GM04503 (cell line): ENCODE measurements at regions not wholly inside any gene's neighbourhood (a gene's known extent, or its start where the extent isn't known, plus 50 kb on each side); places are given as distances from the start of the nearest gene placed in this dataset.
A peak's percentile ranks its signal among the peaks of the same experiment; 100 is the strongest.

Experiments used
- DNase-seq: peaks from one replicate; pipeline ENCODE4 v3.0.0-alpha.2; 2012; ENCODE audit warnings: low read depth

DNA sequence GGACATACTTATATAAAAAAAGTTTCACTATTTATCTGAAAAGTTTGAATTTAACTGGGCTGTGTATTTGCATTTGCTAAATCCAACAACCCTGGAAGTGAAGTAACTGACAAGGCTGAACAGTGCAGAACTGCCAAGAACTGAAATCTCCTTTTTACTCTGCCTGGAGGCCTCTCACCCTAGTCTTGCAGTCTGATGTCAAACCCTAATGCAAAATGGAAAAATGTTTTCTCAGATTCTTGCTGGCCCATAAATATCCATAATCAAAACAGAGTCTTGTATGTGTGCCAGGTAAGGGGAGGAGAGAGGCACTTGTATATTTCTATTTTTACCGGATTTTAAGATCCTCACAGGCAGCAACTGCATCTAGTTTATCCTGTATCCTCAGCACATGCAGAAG lies 432.7 kb upstream of the KLF4 start:
- no peak for DNase-seq

DNA sequence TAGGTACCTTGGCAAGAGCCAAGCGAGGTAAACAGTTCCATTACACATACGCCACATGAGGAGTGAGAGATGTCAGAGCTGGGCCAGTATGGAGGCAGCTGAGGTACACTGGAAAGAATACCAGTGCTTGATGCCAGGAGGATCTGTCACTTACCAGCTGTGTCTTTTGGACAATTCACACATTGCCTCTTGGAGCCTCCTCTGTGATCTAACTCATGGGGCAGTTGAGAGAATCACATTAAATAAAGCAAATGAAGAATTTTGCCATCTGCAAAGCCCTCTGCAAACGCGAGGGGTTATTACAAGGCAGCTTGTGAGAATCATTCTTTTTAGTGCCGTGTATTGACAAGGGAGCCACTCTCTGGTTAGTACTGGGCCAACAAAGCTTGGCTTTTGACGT lies 429.7 kb upstream of the KLF4 start:
- DNase-seq: no peak

DNA sequence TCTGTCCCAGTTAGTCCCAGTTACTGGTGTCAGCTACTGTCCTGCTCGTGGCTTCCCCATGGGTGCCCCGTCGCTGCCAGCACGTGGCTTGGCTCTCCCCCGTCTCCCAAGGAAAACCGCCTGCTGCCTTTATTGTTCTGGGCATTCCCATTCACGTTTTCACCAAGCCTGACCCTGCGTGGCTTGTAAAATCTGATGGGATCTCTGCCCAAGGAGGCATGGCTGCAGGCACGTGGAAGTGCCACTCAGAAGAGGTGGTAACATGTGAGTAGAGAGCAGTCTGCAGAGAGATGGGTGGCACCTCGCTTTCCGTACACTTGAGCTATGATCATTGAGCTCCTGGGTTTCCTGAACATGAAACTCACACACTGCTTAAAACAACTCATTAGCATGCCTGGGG lies 429.2 kb upstream of the KLF4 start:
- DNase-seq: no peak

DNA sequence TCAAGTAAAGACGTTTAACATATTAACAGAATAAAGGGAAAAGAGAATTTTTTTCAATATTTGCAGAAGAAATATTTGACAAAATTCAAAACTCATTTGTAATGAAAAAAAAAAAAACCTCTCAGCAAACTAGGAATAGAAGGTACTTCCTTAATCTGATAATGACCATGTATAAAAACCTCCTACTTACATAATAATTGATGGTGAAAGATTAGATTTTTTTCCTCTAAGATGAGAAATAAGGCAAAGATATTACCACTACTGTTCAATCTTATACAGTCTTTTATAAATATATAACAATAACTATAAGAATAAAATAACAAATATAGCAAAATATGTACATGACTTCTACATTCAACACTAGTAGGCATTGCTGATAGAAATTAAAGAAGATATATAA lies 424.6 kb upstream of the KLF4 start:
- no peak for DNase-seq

DNA sequence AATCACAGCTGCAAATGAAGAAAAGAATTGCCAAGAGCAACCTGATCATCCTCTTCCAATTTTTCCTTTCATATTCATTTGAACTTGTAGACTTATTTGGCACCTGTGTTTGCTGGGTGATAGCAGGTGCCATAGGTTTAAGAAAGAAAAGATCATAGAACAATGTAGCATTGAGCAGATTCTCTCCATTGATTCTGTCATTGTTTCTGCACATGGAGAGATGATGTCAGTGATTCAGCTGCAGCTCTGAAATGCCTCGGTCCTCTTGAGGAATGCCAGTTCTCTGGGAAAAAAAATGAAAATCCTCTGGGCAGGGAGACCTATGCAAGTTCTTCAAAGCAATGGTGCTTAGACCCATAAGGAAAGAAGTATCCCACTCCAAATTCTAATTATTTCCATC lies 418.1 kb upstream of the KLF4 start:
- no peak for DNase-seq

DNA sequence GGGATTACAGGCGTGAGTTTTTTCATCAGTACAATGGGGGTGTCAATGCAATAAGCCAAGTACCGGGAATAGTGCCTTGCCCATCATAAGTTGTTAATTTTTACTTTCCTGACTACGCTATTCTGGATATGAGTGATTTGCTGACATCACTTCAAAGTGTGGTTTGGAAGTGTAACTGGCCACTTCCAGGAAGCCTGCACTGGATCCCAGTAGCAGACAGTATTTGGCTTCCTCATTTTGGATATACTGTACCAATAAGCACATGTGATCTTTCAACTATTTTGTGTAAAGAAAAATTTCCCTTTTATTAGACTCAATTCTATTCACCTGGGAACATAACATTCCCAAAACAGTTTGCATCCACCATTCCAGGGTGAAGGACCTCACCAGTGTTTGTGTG lies 417.7 kb upstream of the KLF4 start:
- DNase-seq: no peak

DNA sequence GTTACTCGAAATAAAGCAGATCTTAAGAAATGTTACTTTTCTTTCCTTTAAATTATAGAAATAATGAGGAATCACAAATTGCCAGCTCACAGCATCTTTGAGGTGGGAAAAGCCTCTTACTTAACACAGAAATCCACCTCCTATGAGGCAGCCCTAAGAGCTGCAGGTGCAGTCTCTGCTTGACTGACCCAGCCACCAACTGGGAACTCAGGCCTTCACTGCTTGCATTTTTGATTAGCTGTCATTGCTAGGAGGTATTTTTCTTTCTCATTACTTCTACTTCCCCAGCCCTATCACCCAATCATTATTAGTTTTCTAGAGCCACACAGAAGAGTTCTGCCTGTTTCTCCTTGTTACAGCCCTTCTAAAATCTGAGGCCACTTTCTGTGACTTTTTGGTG lies 416.5 kb upstream of the KLF4 start:
- no peak for DNase-seq

DNA sequence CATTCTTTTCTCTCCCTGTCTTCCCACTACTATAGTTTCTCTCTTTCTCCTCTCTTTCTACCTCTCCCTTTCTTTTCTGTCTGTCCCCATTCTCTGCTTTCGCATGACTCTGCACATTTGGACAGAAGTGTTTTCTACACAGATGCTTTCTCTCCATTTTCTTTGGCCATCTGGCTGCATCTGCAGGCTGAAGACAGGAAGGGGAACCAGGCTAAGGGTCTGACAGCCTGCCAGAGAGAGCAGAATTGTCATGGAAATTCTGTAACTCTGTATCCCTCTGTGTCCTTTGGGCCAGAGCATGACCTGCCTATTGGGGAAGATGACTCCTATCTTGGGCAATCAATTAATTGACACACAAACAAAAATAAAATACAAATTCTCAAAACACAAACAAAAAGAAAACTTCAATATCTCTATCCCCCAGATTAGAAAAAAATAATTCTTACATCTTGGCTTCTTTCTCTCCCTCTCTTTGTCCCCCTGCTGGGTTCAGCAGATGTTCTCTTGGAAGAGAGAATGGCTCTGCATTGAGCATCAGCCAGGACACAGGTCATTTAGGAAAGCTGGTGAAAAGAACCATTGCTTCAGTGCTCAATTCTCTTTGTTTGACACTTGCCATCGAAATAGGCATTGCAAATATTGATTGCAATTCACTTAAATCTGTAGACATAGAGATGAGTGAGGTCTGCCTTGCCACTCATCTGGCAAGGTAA lies 415.9 kb upstream of the KLF4 start:
- no peak for DNase-seq

DNA sequence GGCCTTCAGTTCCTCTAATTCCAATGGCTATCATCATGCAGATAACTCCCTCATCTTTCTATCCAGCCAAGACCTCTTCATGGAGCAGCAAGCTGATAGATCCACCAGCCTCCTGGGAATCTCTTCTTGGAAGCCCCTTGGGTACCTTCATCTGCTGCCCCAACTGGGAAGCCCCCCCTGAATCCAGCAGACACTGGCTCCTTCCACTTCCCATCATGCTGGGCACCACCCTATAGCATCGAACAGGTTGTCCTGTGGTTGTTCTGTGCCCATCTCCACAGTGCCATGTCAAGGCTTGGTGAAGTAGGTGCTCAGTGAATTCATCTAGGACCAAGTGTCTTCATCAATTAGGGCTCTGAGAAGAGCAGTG lies 410.4 kb upstream of the KLF4 start:
- DNase-seq: no peak

DNA sequence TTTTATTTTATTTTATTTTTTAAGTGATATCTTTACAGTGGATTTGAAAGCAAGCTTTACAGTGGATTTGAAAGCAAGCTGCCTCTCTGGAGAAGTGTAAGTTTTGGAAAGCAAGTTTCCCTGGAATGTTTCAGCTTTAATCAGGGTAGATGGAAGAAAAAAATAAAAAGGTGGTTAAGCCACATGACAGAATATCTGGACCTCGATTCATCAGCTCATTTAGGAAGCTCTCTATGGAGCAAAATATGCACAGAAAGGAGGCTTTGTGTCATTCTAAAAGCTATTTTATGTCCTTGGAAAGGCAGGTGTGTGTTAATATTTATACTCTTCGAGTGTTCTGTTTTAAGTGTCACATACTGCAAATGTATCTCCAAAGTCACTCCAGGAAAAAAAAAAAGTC lies 409.2 kb upstream of the KLF4 start:
- no peak for DNase-seq

DNA sequence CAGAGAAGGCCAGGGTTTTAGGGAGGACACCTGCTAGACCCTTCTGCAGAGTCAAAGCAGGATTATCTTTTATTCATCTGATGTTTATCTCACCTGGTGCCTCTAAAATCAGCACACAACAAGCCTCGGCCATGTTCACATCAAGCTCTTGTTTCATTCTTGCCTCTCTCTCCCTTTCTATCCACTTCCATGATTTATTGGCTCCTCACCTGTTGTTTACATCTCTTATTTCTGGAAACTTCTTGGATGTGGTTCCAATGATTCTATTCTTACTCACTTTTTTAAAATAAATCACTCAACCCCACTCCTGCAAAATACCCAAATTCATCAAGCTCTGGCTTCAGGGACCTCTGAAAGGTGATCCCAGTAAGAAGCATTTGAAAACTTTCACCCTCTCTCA lies 407.0 kb upstream of the KLF4 start:
- no peak for DNase-seq

DNA sequence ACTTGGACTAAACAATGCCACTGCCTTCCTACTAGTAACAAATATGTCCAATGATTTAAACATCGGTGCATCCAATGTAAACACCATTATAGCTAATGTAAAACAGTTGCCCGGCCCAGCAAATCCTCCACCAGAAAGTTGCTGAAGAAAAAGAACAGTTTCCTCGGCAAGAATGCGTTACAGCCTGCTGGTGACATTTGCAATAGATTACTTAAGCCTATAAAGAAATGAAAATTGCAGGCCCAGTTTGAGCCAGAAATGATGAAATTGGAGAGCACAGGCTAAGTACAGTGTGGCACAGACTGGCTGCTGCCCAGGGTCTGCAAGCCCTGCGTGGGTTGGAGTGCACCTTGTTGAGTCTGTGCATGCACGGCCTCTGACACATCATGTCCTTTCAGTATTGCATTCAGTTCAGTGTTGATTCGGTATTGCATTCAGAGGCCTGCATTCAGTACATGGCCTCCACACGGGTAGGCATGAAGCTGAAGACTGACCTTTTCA lies 406.0 kb upstream of the KLF4 start:
- no peak for DNase-seq

DNA sequence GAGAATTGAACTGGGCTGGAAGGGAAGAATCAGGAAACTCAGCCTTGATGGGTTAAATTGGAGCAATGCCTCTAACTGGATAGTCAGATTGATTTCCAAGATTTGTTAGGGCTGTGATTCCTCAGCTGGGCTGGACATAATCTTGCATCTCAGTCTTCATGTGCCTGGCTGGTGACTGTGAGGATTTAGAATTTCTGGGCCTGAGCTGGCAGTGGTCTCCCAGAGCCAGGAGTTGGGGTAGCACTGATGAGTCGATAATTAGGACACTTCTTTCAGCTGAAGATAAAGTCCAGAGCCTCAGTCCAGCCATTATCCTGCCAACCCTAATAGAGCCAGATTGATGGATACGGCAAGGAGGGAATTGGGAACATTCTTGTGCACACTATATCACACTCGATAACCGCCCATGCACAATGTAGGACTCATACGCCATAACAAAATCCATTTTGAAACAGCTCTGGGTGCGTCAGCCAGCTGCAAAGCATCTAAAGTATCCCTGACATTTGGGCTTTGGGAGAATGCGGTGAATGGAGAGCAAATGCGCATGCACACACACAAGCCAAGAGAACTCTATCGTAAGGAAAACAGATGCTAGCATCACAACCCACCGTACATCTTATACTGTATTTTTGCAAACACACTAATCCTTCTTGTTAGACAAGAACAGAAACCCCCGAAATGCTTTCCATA lies 405.1 kb upstream of the KLF4 start:
- DNase-seq: peak; percentile 72

DNA sequence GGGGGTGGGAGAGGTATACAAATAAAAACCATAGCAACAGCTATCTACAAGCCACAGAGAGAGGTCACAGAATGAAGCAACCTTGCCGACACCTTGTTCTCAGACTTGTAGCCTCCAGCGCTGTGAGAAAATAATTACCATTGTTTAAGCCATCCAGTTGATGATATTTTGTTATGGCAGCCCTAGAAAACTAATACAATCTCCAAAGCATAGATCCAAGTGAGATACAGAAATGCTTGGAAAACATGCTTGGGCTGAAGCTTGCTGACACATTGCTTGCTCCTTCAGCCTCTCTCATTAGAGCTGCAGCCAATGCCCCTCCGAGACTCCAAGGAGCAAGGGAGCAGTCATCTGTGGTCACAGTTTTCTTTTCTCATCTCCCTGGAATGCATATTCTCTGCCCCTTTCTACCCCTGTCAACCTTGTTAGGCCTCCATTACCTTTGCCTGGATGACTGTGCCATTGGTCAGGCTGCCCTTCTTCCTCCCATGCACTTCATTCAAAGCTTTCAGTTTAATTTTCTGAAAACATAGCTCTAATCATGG lies 401.4 kb upstream of the KLF4 start:
- no peak for DNase-seq

DNA sequence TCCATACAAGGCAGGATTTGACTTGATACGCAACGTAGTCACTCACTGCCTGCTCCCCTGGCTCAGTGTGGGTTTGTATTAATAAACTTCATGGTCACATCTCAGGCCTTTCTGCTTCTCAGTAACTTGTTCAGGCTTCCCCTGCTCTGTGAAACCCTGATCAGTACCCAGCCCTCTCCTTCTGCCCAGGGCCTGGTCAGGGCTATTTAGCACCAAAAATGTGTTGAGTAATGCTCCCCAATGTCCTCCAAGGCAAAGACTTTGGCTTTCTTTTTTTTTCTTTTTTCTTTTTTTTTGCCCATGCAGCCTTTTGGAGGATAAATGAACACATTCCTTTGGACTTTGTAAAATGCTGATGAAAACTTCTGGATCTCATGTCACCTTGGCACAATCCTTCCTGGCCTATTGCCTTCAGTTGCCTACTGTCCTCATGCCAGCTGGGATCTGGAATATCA lies 399.2 kb upstream of the KLF4 start:
- peak; percentile 47 for DNase-seq

DNA sequence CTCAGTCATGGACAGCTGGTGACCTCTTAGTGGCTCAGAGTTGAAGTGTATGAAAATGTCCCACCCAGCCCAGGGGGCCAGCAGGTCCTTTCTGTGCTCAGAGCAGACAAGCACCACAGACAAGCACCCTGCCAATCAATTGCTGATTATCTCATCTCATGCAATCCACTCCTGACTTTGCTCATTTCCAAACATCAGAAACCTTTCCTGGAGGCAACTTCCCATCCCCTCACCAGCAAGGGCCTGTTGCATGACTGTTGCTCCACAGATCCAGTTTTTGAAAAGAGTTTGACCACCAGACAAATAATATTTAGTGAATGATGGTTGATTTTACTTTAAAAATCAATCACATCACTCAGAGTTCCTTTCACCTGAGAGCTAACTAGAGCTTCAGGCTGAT lies 397.3 kb upstream of the KLF4 start:
- no peak for DNase-seq

DNA sequence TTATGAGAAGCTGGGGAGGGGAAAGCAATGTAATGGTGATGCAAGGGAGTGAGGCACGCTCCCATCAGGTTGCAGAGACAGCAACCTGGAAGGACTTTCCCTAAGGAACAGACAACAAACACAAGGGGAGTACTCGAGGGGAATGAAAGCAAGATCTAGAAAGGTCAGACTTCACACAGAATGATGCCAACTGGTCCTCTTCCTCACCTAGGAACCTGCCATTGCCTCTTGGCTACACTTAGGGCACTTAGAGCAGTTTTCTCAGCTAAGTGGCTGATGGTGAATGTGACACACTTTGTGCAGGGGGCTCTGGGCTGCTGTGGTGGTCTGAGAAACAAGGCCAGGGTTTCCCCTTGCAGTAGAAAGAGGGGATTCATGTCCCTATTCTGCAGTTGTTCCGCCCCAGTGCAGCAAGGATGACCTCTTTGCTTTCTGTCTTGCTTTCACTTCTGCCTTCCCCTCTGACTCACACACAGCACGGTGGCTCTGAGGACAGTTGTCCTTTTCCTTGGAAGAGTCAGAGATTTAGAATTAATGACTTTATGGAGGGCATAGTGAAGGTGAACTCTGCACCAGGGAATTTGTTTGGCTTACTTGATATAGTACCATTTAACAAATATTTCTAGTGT lies 394.0 kb upstream of the KLF4 start:
- DNase-seq: no peak

DNA sequence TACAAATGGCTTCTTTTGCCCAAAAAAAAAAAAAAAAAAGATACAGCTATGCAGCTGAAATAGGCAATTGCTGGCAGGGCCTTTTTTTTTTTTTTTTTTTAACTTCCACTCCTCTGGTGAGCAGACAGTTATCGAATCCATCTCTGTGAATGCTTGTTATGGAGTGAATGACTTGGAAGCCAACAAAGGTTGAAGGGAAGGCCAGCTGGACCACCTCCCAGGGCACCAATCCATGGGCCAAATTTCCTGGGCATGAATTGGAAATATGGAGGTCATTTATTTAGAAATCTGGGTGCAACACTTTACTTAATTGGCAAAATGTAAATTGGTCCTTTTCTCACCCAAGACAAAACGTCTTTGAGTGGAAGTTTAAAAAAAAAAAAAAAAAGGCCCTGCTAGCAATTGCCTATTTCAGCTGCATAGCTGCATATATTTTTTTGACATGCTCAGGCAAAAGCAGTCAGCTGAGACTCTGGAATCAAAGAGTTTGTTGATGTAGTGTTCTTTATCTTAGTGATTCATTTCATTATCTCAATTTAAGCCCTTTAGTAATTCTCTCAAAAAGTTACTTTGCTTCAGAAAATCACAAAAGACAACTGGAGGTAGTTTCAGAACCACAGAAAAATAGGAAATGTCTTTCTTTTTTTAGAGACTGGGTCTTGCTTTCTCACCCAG lies 392.2 kb upstream of the KLF4 start:
- DNase-seq: no peak

DNA sequence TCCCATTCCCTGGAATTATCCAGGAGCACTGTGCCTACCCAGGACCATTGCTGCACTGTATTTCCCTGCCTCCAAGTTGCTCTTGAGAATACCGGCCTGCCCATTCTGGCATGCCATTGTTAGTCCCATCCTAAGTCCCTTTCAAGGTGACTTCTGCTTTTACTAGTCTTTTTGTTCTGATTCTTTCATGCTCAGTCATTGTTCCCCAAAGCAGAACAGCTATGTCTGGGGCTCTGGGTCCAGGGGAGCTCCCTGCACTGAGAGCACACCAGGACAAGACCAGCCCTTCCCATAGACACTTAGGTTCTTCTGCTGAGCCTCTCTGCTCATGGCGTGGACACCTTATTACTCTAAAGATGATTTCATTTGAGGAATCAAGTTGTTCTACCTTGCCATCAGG lies 388.9 kb upstream of the KLF4 start:
- no peak for DNase-seq

DNA sequence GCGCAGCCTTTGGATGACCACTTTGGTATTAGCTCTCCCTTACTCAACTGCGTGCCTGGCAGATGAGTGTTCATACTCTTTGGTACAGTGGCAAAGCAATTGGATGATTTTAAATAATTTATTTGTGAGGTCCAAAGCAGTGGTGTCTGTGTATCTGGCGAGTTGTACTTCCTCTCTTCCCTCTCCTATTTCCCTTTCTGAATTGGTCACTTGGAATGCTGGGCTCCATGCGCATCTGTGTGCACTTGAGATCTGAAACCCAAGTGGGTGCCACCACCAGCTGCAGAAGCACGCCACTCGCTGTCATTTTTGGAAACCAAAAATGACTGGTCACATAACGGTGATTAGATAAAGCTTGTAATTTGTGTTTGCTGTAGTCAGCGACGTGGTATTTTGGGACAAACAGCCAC lies 386.0 kb upstream of the KLF4 start:
- DNase-seq: no peak

DNA sequence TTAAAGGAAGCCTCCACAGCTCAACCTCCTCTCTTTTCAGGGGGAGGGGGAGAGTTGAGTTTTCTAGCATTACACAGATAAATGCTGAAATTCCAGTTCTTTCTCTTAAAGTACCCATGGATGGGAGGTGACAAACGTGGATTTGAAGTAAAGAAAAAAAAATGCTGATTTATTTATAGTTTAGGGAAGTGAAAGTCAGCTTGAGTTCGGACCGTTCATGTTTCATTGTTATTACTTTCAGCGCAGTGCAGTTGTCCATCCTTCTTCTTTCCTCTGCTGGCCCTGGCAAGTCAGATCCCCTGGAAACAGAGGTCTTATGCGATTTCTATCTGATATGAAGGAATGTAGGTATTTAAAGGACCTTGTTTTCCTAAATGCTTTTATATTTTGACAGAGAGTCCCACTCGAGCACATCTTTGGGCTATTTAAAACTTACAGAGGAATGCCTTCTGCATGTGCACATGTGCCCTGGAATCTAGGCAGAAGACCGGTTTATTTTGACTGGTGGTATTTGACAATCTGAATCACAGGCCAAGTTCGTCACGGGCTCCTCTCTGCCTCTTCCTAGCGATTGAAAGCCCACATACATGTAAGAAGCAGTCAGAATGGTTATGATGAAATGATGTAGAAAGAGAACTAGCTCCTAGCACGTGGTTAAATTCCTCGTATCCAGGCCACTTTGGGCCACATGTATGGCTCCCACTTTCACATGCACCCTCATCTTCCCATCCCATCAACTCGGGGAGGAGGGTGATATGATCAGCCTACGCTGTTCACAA lies 385.2 kb upstream of the KLF4 start:
- no peak for DNase-seq

DNA sequence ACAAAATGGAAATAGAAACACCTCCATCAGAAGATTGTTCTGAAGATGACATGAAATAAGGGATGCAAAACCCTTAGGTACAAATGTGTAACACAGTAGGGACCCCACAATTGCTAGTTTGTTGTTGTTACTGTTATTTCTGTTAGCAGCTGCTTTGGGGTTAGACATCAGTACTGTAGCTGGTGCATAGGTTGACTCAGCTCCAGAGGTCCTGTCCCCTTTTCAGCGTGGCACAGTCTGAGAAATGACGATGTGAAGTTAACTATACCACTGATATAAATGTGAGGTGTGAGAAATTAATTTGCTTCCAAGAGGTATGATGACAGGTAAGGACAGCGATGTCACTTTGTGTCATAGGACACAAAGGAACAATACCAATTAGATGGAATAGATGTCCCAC lies 384.6 kb upstream of the KLF4 start:
- DNase-seq: no peak
